IPS-20b (cell line): ENCODE measurements at regions not wholly inside any gene's neighbourhood (a gene's known extent, or its start where the extent isn't known, plus 50 kb on each side); places are given as distances from the start of the nearest gene placed in this dataset.

Source experiments
- H3K27ac ChIP-seq: one replicate; pipeline ENCODE4 v1.5.1; 2013; ENCODE audit warnings: low read length
- H3K27me3 ChIP-seq: 2 replicates; pipeline ENCODE4 v1.6.1; 2013; ENCODE audit warnings: mild to moderate bottlenecking, low read length, inconsistent platforms; ENCODE audit not compliant: insufficient read depth
- H3K36me3 ChIP-seq: 2 replicates; pipeline ENCODE4 v1.6.1; 2013; ENCODE audit warnings: low read depth, mild to moderate bottlenecking, inconsistent platforms, low read length, moderate library complexity; ENCODE audit not compliant: insufficient read depth
- H3K4me1 ChIP-seq: 2 replicates; pipeline ENCODE4 v1.6.1; 2013; ENCODE audit warnings: mild to moderate bottlenecking, control low read depth, inconsistent platforms, low read length, moderate library complexity; ENCODE audit not compliant: insufficient read depth
- H3K4me3 ChIP-seq: 2 replicates; pipeline ENCODE4 v1.5.1; 2013; ENCODE audit warnings: mild to moderate bottlenecking, low read length, inconsistent platforms
- H3K9ac ChIP-seq: 2 replicates; pipeline ENCODE4 v1.6.1; 2013; ENCODE audit warnings: low read depth, mild to moderate bottlenecking, inconsistent platforms, low read length, moderate library complexity
- H3K9me3 ChIP-seq: 2 replicates; pipeline ENCODE4 v1.6.1; 2013; ENCODE audit warnings: mild to moderate bottlenecking, low read depth, low read length, inconsistent platforms; ENCODE audit not compliant: insufficient read depth

- Histone ChIP-seq H3K4me3 (no peak overlapping the region), H3K4me1 (no peaks in the 10 kb centered on the region), H3K27ac (no peak overlapping the region), H3K36me3 (no peaks in the 10 kb centered on the region), H3K9ac (no peak overlapping the region), H3K27me3 (no peaks in the 10 kb centered on the region), H3K9me3 (no peaks in the 10 kb centered on the region)
These were observed 265.7 kb downstream of the MTX2 start for GRCh38 chr2:176534798-176535466.

GRCh38 chr2:176535467-176536113 lies 266.3 kb downstream of the MTX2 start:
- H3K4me1 ChIP-seq, result no peaks in the 10 kb centered on the region
- H3K9ac ChIP-seq, result no peak overlapping the region
- H3K9me3 ChIP-seq, result no peaks in the 10 kb centered on the region
- no peaks in the 10 kb centered on the region; the same call in 1 of the 2 replicates for H3K27me3 ChIP-seq
- no peaks in the 10 kb centered on the region for H3K36me3 ChIP-seq
- no peak overlapping the region for H3K4me3 ChIP-seq
- no peak overlapping the region for H3K27ac ChIP-seq

- Histone ChIP-seq H3K27ac (no peak overlapping the region), H3K27me3 (no peaks in the 10 kb centered on the region; the same call in 1 of the 2 replicates), H3K4me1 (no peaks in the 10 kb centered on the region), H3K4me3 (no peak overlapping the region), H3K9ac (no peak overlapping the region), H3K36me3 (no peaks in the 10 kb centered on the region), H3K9me3 (no peaks in the 10 kb centered on the region)
These were observed 267.3 kb downstream of the MTX2 start for GRCh38 chr2:176536439-176537133.

- Histone ChIP-seq H3K4me3 (no peak overlapping the region), H3K27me3 (no peaks in the 10 kb centered on the region; the same call in 1 of the 2 replicates), H3K4me1 (no peaks in the 10 kb centered on the region), H3K9ac (no peak overlapping the region), H3K36me3 (no peaks in the 10 kb centered on the region), H3K27ac (no peak overlapping the region), H3K9me3 (no peaks in the 10 kb centered on the region)
These were observed 268.7 kb downstream of the MTX2 start for GRCh38 chr2:176537932-176538331.

GRCh38 chr2:176540995-176541394 lies 271.8 kb downstream of the MTX2 start:
- H3K4me1 ChIP-seq, result no peaks in the 10 kb centered on the region

GRCh38 chr2:176542476-176542875 lies 273.2 kb downstream of the MTX2 start:
- H3K36me3 ChIP-seq, result no peaks in the 10 kb centered on the region
- H3K9me3 ChIP-seq, result no peaks in the 10 kb centered on the region
- no peak overlapping the region for H3K27ac ChIP-seq
- H3K4me3 ChIP-seq, result no peak overlapping the region
- no peak overlapping the region for H3K9ac ChIP-seq
- no peaks in the 10 kb centered on the region; the same call in 1 of the 2 replicates for H3K27me3 ChIP-seq
- no peaks in the 10 kb centered on the region for H3K4me1 ChIP-seq

More at GRCh38 chr2:176540995-176541394, 271.8 kb downstream of the MTX2 start:
- Histone ChIP-seq H3K27me3 (no peaks in the 10 kb centered on the region; the same call in 1 of the 2 replicates), H3K4me3 (no peak overlapping the region), H3K27ac (no peak overlapping the region), H3K36me3 (no peaks in the 10 kb centered on the region), H3K9me3 (no peaks in the 10 kb centered on the region), H3K9ac (no peak overlapping the region)

- H3K36me3 ChIP-seq, result no peaks in the 10 kb centered on the region
- H3K9ac ChIP-seq, result no peak overlapping the region
- H3K9me3 ChIP-seq, result no peaks in the 10 kb centered on the region
- no peak overlapping the region for H3K4me3 ChIP-seq
- no peak overlapping the region for H3K27ac ChIP-seq
- H3K27me3 ChIP-seq, result no peaks in the 10 kb centered on the region; the same call in 1 of the 2 replicates
- H3K4me1 ChIP-seq, result no peaks in the 10 kb centered on the region
These were observed 275.3 kb downstream of the MTX2 start for GRCh38 chr2:176544557-176544956.

- Histone ChIP-seq H3K27me3 (no peaks in the 10 kb centered on the region; the same call in 1 of the 2 replicates), H3K9me3 (no peaks in the 10 kb centered on the region), H3K36me3 (no peaks in the 10 kb centered on the region), H3K9ac (no peak overlapping the region), H3K27ac (no peak overlapping the region), H3K4me3 (no peak overlapping the region), H3K4me1 (no peaks in the 10 kb centered on the region)
These were observed 276.0 kb downstream of the MTX2 start for GRCh38 chr2:176544991-176545956.

GRCh38 chr2:176546550-176546949 lies 277.3 kb downstream of the MTX2 start:
- H3K27me3 ChIP-seq, result no peaks in the 10 kb centered on the region; the same call in 1 of the 2 replicates
- H3K9ac ChIP-seq, result no peak overlapping the region
- no peak overlapping the region for H3K27ac ChIP-seq
- no peaks in the 10 kb centered on the region for H3K9me3 ChIP-seq
- no peak overlapping the region for H3K4me3 ChIP-seq
- H3K4me1 ChIP-seq, result no peaks in the 10 kb centered on the region
- no peaks in the 10 kb centered on the region for H3K36me3 ChIP-seq

GRCh38 chr2:176552501-176553135 lies 283.4 kb downstream of the MTX2 start:
- no peaks in the 10 kb centered on the region for H3K9me3 ChIP-seq
- H3K27ac ChIP-seq, result no peak overlapping the region
- peaks cover 6% of the 10 kb centered on the region; the same call in 1 of the 2 replicates for H3K4me1 ChIP-seq
- H3K36me3 ChIP-seq, result no peaks in the 10 kb centered on the region
- no peak overlapping the region for H3K4me3 ChIP-seq
- H3K27me3 ChIP-seq, result peaks cover 29% of the 10 kb centered on the region
- no peak overlapping the region for H3K9ac ChIP-seq
